ENCODE measurements at regions not wholly inside any gene's neighbourhood (a gene's known extent, or its start where the extent isn't known, plus 50 kb on each side); places are given as distances from the start of the nearest gene placed in this dataset.

DNA sequence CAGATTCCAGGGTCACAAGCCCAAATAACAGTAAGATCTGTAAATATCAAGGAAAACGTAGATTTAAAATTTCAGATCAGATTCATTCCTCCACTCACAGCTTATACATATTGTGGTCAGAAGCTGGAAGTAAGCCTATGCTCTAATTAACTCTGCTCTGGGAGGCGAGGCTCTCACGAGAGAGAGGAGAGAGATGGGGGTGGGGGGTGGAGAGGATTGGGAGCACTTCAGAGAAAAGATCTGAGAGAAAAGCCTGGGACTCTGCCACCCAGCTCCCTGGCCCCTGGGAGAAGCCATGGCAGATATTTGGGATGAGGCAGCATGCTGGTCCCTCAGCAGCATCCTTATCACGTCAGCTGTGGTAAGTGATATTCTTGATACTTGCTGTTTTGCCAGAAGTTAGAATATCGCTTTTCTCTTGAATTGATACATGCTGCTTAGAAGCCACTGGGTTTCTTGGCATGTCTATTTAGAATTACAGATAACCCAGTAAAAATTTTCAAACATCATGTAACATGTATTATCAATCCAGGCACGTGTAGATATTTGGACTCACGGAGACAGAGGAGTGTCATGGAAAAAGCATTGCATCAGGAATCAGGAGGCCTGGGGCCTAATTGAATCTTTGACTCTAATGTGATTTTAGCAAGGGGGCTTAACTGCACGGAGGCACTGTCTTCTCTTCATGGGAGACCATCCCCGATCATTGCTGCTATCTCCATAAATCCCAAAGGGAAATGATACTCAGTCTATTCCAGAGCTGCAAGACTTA is 265.4 kb downstream of the HRH4 start:
- TF ChIP-seq GATA3 (IDR thresholded peaks at IDR 0.05; ENCODE audit: low read depth, low read length) (no peak), GATA2 (IDR thresholded peaks at IDR 0.05; ENCODE audit: low read depth, low read length) (0 out of 2 replicates have a peak, but pooled peaks have one; percentile 23)
